ENCODE measurements at regions not wholly inside any gene's neighbourhood (a gene's known extent, or its start where the extent isn't known, plus 50 kb on each side); places are given as distances from the start of the nearest gene placed in this dataset.
"Not testable (repeated sequence)": the region's sequence is repeated elsewhere in the genome, so short reads cannot be mapped to it uniquely, and the experiment has no call there.

DNA sequence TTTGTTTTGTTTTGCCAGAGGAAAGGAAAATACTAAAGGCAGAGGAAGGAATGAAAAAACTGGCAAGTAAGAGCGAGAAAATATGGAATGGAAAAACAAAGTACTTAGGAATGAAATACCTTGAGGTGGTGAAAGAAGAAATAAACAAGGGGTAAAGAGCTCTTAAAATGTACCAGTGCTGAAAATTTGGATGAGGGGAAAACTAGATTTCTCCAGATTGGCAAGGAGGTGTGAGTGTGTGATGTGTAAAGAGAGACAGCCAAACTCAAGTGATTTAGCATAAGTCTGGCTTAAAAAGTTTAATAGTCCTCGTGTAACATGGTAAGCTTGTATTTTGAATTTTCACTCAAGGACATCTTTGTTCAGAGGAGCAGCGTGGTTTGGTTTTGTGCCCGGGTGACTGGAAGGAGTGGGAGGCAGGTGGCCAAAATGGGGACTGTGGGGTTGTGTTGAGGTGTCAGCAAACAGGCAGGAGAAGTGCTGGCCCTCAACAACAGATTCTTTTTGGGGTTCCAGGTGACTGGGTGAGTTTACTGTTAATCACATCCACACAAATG, 102.7 kb downstream of the DACT1 start:
- ATAC-seq (no peak), DNase-seq (peak in 1 of 3 donors; percentile 58)
- H3K9me3 ChIP-seq (ENCODE audit: control insufficient read depth, low read length) = no peaks in the 10 kb centered on the region
- WGBS = 52% methylated on average over 4 of the region's 4 CpGs
- H3K27me3 ChIP-seq (ENCODE audit: control insufficient read depth, insufficient read depth) = no peaks in the 10 kb centered on the region
- intact Hi-C loops (cut with DNase I) = no loop called here
- peaks cover 5% of the 10 kb centered on the region for H3K4me1 ChIP-seq (ENCODE audit: control insufficient read depth, insufficient read depth, low read length)
- H3K4me3 ChIP-seq (ENCODE audit: low read length) = no peak overlapping the region
- H3K27ac ChIP-seq (ENCODE audit: low read length) = no peak overlapping the region

DNA sequence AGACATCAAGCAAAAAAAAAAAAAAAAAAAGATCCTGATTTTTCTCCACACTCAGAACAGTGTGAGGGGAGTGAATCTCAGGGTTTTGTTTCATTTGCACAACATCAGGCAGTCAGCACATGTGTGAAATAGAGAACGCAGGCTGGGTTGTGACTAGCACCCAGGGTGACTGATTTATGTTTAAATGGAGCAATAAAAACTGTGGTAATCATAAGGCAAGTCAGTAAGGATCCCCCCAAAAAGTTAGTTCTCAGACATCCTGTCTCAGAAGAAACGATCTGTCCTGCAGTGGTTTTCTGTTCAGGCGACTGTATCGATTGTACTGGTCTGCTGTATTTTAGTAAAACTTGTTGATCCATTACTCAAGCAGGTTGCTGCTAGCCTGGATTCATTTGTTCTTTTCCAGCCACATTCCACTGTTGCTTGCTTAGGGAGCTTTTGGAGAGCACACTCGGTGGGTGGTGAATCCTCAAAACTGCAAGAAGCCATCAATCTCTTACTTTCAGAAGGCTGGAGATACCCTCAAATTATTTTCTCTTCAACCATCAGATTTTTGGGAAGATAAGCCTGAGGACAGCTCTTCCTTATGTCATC, 107.1 kb downstream of the DACT1 start:
- DNase-seq = no peak
- intact Hi-C loops (cut with DNase I) = no loop called here
- H3K27ac ChIP-seq (ENCODE audit: low read length) = no peak overlapping the region
- WGBS = 90% methylated on average over 5 of the region's 5 CpGs
- no peaks in the 10 kb centered on the region for H3K9me3 ChIP-seq (ENCODE audit: control insufficient read depth, low read length)
- no peak overlapping the region for H3K4me3 ChIP-seq (ENCODE audit: low read length)
- no peak for ATAC-seq
- peaks cover 7% of the 10 kb centered on the region for H3K4me1 ChIP-seq (ENCODE audit: control insufficient read depth, insufficient read depth, low read length)
- no peaks in the 10 kb centered on the region for H3K27me3 ChIP-seq (ENCODE audit: control insufficient read depth, insufficient read depth)

DNA sequence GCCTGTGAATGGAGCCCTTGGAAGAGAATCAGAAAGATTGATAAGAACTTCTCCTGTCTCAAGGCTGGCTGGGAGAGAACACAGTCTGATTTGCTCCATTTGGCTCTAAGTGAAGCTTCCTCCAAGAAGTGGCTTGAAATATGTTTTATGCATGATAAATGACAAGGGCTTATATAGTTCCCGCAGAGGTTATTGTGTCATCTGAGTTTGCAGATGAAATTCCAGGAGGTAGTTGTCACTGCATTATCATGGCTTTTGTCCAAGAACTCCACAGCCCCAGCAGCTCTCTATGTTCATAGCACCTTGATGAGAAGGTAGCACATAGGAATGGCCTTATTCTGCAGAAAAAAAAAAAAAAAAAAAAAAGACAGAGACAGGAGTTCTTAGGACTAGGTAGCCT, 108.5 kb downstream of the DACT1 start:
- no peak for ATAC-seq

DNA sequence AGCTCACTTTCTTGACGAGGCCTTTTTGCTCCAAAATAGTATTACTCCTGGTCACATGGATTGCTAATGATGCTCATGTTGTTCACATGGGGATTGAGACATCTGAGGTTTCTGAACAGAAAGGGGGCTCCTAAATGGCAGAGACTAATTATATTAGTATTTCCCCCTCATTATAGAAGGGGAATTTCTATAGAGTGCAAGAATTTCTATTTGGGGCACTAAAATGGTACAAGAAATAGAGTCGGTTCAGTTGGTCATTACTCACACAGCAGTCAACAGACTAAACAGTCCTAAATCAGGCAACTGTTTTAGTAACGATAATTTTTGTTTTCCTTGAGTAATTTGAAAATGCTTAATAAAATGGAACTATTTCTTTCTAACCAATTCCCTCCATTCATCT, 108.9 kb downstream of the DACT1 start:
- Histone ChIP-seq H3K9me3 (ENCODE audit: control insufficient read depth, low read length) (no peaks in the 10 kb centered on the region), H3K27me3 (ENCODE audit: control insufficient read depth, insufficient read depth) (no peaks in the 10 kb centered on the region), H3K4me1 (ENCODE audit: control insufficient read depth, insufficient read depth, low read length) (peaks cover 3% of the 10 kb centered on the region), H3K27ac (ENCODE audit: low read length) (peak overlapping the region; percentile 28), H3K4me3 (ENCODE audit: low read length) (no peak overlapping the region)
- intact Hi-C loops (cut with DNase I) = no loop called here
- 75% methylated on average over 3 of the region's 3 CpGs for WGBS
- DNase-seq = no peak
- ATAC-seq = no peak

More for the DNA sequence above, 108.5 kb downstream of the DACT1 start:
- Histone ChIP-seq H3K4me3 (ENCODE audit: low read length) (no peak overlapping the region), H3K4me1 (ENCODE audit: control insufficient read depth, insufficient read depth, low read length) (peaks cover 3% of the 10 kb centered on the region), H3K27me3 (ENCODE audit: control insufficient read depth, insufficient read depth) (no peaks in the 10 kb centered on the region), H3K9me3 (ENCODE audit: control insufficient read depth, low read length) (no peaks in the 10 kb centered on the region), H3K27ac (ENCODE audit: low read length) (no peak overlapping the region)
- no peak for DNase-seq
- WGBS = 35% methylated on average over 1 of the region's 1 CpG
- intact Hi-C loops (cut with DNase I) = no loop called here

DNA sequence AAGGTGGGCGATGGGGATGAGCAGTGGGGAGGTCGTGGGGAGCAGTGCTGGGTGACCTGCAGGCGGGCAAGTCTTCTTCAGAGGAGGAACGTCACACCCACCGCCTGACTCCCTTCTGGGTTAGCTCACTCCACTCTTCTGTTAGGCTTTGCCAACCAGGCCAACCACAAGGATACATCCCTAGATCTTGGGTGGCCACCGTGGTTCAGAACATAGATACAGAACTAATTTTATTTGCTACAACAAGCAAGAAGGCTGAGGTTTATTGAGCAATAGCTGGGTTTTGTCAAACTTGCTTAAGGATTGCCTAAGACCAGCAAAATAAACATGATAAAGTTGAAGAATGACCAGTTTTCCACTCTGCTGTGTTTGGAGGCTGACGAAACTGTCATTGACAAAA, 109.4 kb downstream of the DACT1 start:
- Histone ChIP-seq H3K4me3 (ENCODE audit: low read length) (no peak overlapping the region), H3K27me3 (ENCODE audit: control insufficient read depth, insufficient read depth) (no peaks in the 10 kb centered on the region), H3K4me1 (ENCODE audit: control insufficient read depth, insufficient read depth, low read length) (peaks cover 8% of the 10 kb centered on the region), H3K27ac (ENCODE audit: low read length) (peak overlapping the region; percentile 28), H3K9me3 (ENCODE audit: control insufficient read depth, low read length) (no peaks in the 10 kb centered on the region)
- DNase-seq = peak; percentile 61 to 81 (median 69)
- 70% methylated on average over 7 of the region's 7 CpGs for WGBS
- intact Hi-C loops (cut with DNase I) = no loop called here
- peak; percentile 75 to 88 for ATAC-seq

DNA sequence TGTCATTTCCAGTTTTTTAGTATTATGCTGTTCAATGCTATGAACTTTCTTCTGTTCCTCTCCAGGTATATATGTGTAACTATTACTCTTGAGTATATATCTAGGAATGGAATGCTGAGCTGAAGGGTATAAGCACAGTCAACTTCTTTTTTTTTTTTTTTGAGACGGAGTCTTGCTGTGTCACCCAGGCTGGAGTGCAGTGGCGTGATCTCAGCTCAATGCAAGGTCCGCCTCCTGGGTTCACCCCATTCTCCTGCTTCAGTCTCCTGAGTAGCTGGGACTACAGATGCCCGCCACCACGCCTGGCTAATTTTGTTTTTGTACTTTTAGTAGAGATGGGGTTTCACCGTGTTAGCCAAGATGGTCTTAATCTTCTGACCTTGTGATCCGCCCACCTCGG, 110.5 kb downstream of the DACT1 start:
- DNase-seq; intact Hi-C loops (cut with DNase I); H3K4me3 ChIP-seq (ENCODE audit: low read length); H3K27me3 ChIP-seq (ENCODE audit: control insufficient read depth, insufficient read depth); ATAC-seq; H3K9me3 ChIP-seq (ENCODE audit: control insufficient read depth, low read length); H3K27ac ChIP-seq (ENCODE audit: low read length): not testable (repeated sequence)
- 96% methylated on average over 8 of the region's 8 CpGs for WGBS
- H3K4me1 ChIP-seq (ENCODE audit: control insufficient read depth, insufficient read depth, low read length) = peaks cover 12% of the 10 kb centered on the region

DNA sequence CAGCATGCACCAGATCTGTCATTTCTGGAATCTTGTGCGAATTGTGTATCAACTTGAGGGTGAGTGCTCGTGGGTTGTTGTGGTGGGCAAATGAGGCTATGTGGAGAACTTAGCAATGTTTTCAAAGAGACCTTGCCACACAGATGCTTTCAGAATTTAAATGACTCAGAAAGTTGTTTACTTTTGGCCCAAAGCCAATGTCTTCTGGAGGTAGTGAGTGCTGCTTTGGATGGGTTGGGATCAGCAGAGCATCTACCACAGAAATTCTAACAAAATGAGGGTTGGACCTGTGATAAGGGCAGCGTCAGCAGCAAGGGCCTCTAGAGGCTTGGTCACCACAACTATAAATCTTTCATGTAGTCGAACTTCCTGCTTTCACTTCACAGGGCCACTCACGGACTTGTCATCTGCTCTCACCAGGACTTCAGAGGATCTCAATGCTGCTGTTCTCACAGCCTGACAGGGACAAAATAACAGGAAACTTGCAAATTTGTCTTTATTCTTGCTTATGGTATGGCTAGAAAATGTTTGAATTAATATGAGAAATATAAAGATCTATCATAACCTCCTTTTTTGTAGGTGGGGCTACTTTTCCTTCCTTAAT, 111.4 kb downstream of the DACT1 start:
- Histone ChIP-seq H3K27ac (ENCODE audit: low read length) (no peak overlapping the region), H3K4me3 (ENCODE audit: low read length) (no peak overlapping the region), H3K27me3 (ENCODE audit: control insufficient read depth, insufficient read depth) (no peaks in the 10 kb centered on the region), H3K4me1 (ENCODE audit: control insufficient read depth, insufficient read depth, low read length) (peaks cover 12% of the 10 kb centered on the region), H3K9me3 (ENCODE audit: control insufficient read depth, low read length) (no peaks in the 10 kb centered on the region)
- peak in 1 of 2 donors; percentile 31 for ATAC-seq
- intact Hi-C loops (cut with DNase I) = no loop called here
- peak in 1 of 3 donors; percentile 46 for DNase-seq
- 49% methylated on average over 5 of the region's 5 CpGs for WGBS

DNA sequence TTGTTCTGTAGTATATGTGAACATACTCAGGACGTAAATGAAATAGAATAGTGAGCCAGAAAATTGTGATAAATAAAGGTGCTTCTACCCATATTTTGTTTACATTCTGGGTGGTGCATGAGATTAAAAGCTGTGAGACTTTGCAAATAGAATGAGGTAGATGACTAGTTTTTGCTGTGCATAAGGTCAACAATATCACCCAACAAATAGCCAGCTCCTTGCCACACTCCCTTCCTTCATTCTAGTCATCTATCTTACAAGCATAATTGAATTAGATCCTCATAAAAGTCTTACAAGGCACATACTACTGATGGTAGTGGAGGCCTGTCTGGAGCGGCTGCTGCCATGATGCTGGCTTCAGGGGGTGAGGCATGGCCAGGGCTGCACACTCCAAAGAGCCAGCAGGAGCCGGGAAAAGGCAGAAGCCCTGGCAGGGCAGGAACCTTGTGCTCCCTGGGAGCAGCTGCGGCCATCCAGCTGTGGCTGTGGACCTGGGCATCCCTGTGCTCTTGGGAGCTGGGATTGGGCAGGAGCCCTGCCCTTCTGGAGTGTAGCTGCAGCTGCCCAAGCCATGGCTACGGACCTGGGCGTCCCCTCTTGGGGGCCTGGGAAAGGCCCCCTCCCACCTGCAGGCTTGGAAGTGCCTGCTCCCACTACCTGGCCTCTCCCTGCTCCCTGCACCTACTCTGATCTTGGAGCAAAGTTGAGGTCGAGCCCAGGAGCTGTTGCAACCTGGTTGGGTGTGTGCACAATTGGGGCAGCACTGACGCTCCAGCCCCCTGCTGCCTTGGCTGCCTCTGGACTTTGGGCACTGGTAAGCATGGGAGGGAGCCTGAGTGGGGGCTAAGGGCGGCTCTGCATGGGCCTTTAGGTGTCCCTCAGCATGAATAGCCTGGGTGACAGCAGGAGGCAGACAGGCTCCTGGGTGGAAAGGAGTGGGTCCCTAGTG, 112.8 kb downstream of the DACT1 start:
- ATAC-seq (no peak), DNase-seq (peak in 2 of 3 donors; percentile 42 to 48)
- peaks cover 12% of the 10 kb centered on the region for H3K4me1 ChIP-seq (ENCODE audit: control insufficient read depth, insufficient read depth, low read length)
- 84% methylated on average over 9 of the region's 9 CpGs for WGBS
- H3K9me3 ChIP-seq (ENCODE audit: control insufficient read depth, low read length) = no peaks in the 10 kb centered on the region
- no peak overlapping the region for H3K27ac ChIP-seq (ENCODE audit: low read length)
- H3K4me3 ChIP-seq (ENCODE audit: low read length) = no peak overlapping the region
- no peaks in the 10 kb centered on the region for H3K27me3 ChIP-seq (ENCODE audit: control insufficient read depth, insufficient read depth)
- intact Hi-C loops (cut with DNase I) = no loop called here

DNA sequence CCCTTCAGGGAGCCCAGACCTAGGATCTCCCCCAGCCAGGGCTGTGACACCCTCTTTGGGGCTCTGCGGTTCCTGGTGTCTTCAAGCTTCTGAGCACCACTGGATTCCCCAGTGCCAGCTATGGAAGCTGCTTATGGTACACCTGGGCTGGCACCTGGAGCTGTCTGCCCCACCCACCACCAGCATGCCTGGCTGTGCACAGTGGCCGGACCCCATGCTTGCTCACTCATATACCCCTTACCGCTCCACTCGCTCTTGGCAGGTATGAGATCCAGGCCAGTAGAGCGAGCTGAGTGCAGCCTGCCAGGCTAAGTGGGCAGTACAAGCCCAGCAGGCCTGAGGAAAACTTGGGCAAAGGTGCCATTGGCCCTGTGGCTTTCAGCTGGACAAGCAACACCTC, 114.0 kb downstream of the DACT1 start:
- Histone ChIP-seq H3K4me1 (ENCODE audit: control insufficient read depth, insufficient read depth, low read length) (peaks cover 9% of the 10 kb centered on the region), H3K27me3 (ENCODE audit: control insufficient read depth, insufficient read depth) (no peaks in the 10 kb centered on the region), H3K4me3 (ENCODE audit: low read length) (no peak overlapping the region), H3K9me3 (ENCODE audit: control insufficient read depth, low read length) (no peaks in the 10 kb centered on the region), H3K27ac (ENCODE audit: low read length) (no peak overlapping the region)
- intact Hi-C loops (cut with DNase I) = no loop called here
- DNase-seq (peak in 2 of 3 donors; percentile 52 to 54), ATAC-seq (no peak)
- WGBS = 99% methylated on average over 5 of the region's 5 CpGs

DNA sequence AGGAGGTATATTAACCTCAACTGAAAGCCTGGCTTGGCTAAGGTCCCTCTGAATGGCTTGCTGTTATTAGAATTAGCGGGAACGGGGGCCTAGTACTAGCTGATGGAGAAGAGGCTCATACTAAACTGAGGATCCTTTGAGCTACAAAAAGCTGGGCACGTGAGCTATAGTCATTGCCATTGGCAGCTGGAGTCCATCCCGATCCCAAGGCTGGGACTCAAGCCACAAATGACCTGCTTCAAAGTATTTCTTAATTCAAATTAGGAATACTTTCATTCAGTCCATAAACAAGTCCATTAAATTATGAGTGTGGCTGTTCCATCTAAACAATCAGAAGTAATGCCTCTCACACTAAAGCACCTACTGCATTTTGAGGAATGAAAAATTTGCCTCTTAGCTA, 114.5 kb downstream of the DACT1 start:
- Histone ChIP-seq H3K4me3 (ENCODE audit: low read length) (no peak overlapping the region), H3K27ac (ENCODE audit: low read length) (no peak overlapping the region), H3K4me1 (ENCODE audit: control insufficient read depth, insufficient read depth, low read length) (peaks cover 9% of the 10 kb centered on the region), H3K27me3 (ENCODE audit: control insufficient read depth, insufficient read depth) (no peaks in the 10 kb centered on the region), H3K9me3 (ENCODE audit: control insufficient read depth, low read length) (no peaks in the 10 kb centered on the region)
- intact Hi-C loops (cut with DNase I) = no loop called here
- peak in 1 of 3 donors; percentile 45 for DNase-seq
- 74% methylated on average over 4 of the region's 4 CpGs for WGBS
- ATAC-seq = no peak

DNA sequence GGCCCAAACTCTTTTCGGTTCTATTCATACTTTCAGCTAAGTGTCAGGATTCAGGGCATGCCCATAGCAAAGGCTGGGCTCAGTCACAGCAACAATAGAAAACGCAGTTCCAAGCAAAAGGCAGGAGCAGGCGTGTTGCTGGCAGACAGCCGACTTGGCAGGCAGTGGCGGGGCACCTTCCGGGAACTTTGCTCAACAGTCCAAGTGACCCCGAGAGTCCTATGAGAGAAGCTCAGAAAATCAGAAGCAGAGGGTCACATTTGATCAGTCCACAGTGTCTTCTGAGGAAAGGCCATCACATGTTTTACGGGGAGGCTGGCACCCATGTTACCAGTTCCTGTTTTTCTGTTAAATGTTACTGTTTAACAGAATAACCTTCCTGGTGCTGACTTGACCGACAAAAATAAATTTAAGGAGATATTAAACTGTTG, 115.0 kb downstream of the DACT1 start:
- 7% methylated on average over 9 of the region's 9 CpGs for WGBS
- intact Hi-C loops (cut with DNase I) = no loop called here

More for the DNA sequence above, 115.0 kb downstream of the DACT1 start:
- ATAC-seq (peak; percentile 85 to 92), DNase-seq (peak; percentile 88 to 94 (median 93))
- peaks cover 9% of the 10 kb centered on the region for H3K4me1 ChIP-seq (ENCODE audit: control insufficient read depth, insufficient read depth, low read length)
- H3K27me3 ChIP-seq (ENCODE audit: control insufficient read depth, insufficient read depth) = no peaks in the 10 kb centered on the region
- H3K27ac ChIP-seq (ENCODE audit: low read length) = peak overlapping the region; percentile 65
- no peaks in the 10 kb centered on the region for H3K9me3 ChIP-seq (ENCODE audit: control insufficient read depth, low read length)
- H3K4me3 ChIP-seq (ENCODE audit: low read length) = no peak overlapping the region
